GM12878 (cell line): ENCODE measurements at regions not wholly inside any gene's neighbourhood (a gene's known extent, or its start where the extent isn't known, plus 50 kb on each side); places are given as distances from the start of the nearest gene placed in this dataset.

Source experiments
- ATAC-seq: fragments of 200-7000 bp; cut with Tn5 transposase; 3 replicates; pipeline ENCODE4 v1.9.1; 2020; ENCODE audit warnings: mild to moderate bottlenecking, moderate library complexity
- BruUV-seq: library from RNA; stranded (reverse); fragments of 400-500 nt; replicated peaks from 2 replicates; lab custom pipeline; 2021; lab: Mats Ljungman, UMichigan
- CTCF ChIA-PET: fragments of 300-600 bp; sonication (Branson Sonifier 250); formaldehyde crosslinking; extraction: SDS; loops from one replicate; lab custom pipeline; 2021; ENCODE audit warnings: inconsistent platforms; lab: Yijun Ruan, JAX
- POLR2A ChIA-PET: fragments of 350-600 bp; formaldehyde crosslinking; extraction: SDS; loops from one replicate; lab custom pipeline; 2021; ENCODE audit warnings: inconsistent platforms; lab: Charles Lee
- RAD21 ChIA-PET: fragments of 300-600 bp; sonication (Branson Sonifier 250); formaldehyde crosslinking; loops from one replicate; lab custom pipeline; 2023; ENCODE audit warnings: antibody characterized with exemption; ENCODE audit not compliant: unreplicated experiment; lab: Charles Lee
- SMC1A ChIA-PET: fragments of 300-600 bp; sonication (Branson Sonifier 250); formaldehyde crosslinking; loops from one replicate; lab custom pipeline; 2023; ENCODE audit not compliant: unreplicated experiment, uncharacterized antibody; lab: Charles Lee
- DNase-seq: peaks from one replicate; pipeline ENCODE4 v3.0.0-alpha.2; 2011; ENCODE audit warnings: low read depth, low spot score
- FAIRE-seq: peaks from 3 replicates; lab custom pipeline; 2011; peaks lifted over from hg19 to GRCh38; lab: Jason Lieb, UNC
- H2AFZ ChIP-seq: 2 replicates; pipeline ENCODE4 v1.6.0; 2011; ENCODE audit warnings: low read depth, low read length, control low read depth; ENCODE audit not compliant: control insufficient read depth
- H3K27ac ChIP-seq: 2 replicates; pipeline ENCODE4 v1.5.1; 2011; ENCODE audit warnings: control low read depth; ENCODE audit not compliant: control insufficient read depth, insufficient read depth
- H3K27me3 ChIP-seq, 2 experiments: replicated peaks in 1 of 2; 2 replicates each; pipeline versions ENCODE4 v1.6.0 to v1.6.1; 2011; ENCODE audit warnings: low read length in 1 of 2; ENCODE audit not compliant: control insufficient read depth in 2 of 2, insufficient read depth in 2 of 2
- H3K36me3 ChIP-seq, 2 experiments: 2 replicates each; pipeline ENCODE4 v1.5.1; 2011; ENCODE audit warnings: low read length in 1 of 2; ENCODE audit not compliant: control insufficient read depth in 2 of 2, insufficient read depth in 2 of 2
- H3K4me1 ChIP-seq: 2 replicates; pipeline ENCODE4 v1.6.1; 2011; ENCODE audit warnings: mild to moderate bottlenecking, low read length, moderate library complexity, mixed read lengths; ENCODE audit not compliant: control insufficient read depth, insufficient read depth
- H3K4me2 ChIP-seq: 2 replicates; pipeline ENCODE4 v1.6.0; 2011; ENCODE audit warnings: control low read depth; ENCODE audit not compliant: control insufficient read depth, insufficient read depth
- H3K4me3 ChIP-seq: fragments of 200-600 bp; sonication (generic); 2 replicates; pipeline ENCODE4 v1.5.1; 2016
- H3K79me2 ChIP-seq: 2 replicates; pipeline ENCODE4 v1.6.0; 2011; ENCODE audit warnings: low read length; ENCODE audit not compliant: control insufficient read depth, insufficient read depth
- H3K9ac ChIP-seq: 2 replicates; pipeline ENCODE4 v1.8.0; 2011; ENCODE audit warnings: low read length, control low read depth, mixed read lengths; ENCODE audit not compliant: control insufficient read depth, insufficient read depth
- H3K9me3 ChIP-seq: replicated peaks from 3 replicates; pipeline ENCODE4 v1.5.1; 2011; ENCODE audit warnings: mild to moderate bottlenecking, low read length; ENCODE audit not compliant: control insufficient read depth, insufficient read depth
- H4K20me1 ChIP-seq: 2 replicates; pipeline ENCODE4 v1.6.0; 2011; ENCODE audit not compliant: control insufficient read depth, insufficient read depth
- ASH2L ChIP-seq: fragments of 300-600, 200-600 bp; sonication (generic); IDR thresholded peaks from 2 replicates; pipeline ENCODE4 v1.6.1; 2017; ENCODE audit warnings: low read depth, mild to moderate bottlenecking, borderline replicate concordance
- CHD1 ChIP-seq: IDR thresholded peaks from 2 replicates; pipeline ENCODE4 v1.6.1; 2012; ENCODE audit warnings: low read depth, low read length, improper control_type of control experiment
- CREM ChIP-seq: IDR thresholded peaks from 2 replicates; pipeline ENCODE4 v1.6.1; 2014; ENCODE audit warnings: antibody characterized with exemption, low read depth
- GATAD2B ChIP-seq: fragments of 450-650 bp; conservative IDR thresholded peaks from 2 replicates; pipeline ENCODE4 v1.6.1; 2017; ENCODE audit warnings: low read depth, mild to moderate bottlenecking, moderate library complexity
- RCOR1 ChIP-seq: conservative IDR thresholded peaks from 2 replicates; pipeline ENCODE4 v1.6.1; 2012; ENCODE audit warnings: low read depth, low read length, improper control_type of control experiment
- WGBS: methylation state at CpG from one replicate; pipeline ENCODE4 v1.1.6; 2016; ENCODE audit warnings: low lambda C conversion rate; ENCODE audit not compliant: insufficient replicate concordance, insufficient coverage; ENCODE audit errors: missing lambda C conversion rate; 5-methylcytosine and 5-hydroxymethylcytosine counted together
- in situ Hi-C: fragments of 300-500 bp; cut with MboI; formaldehyde crosslinking; loops from 9 replicates; pipeline ENCODE4 v1.14.3; 2018; ENCODE audit warnings: mixed read lengths
- intact Hi-C: fragments of 100-400 bp; cut with micrococcal nuclease; formaldehyde crosslinking; loops from one replicate; pipeline ENCODE4 v1.14.2; 2022; ENCODE audit not compliant: unreplicated experiment
- TF ChIP-seq, protein P1 (sequence below), 3 experiments: IDR thresholded peaks in 2 of 3; conservative IDR thresholded peaks in 1 of 3; 2 replicates each; pipeline ENCODE4 v1.5.1; 2011; ENCODE audit warnings: low read depth in 3 of 3, low read length in 3 of 3, mild to moderate bottlenecking in 3 of 3, control low read depth in 2 of 3, moderate library complexity in 2 of 3, inconsistent platforms in 1 of 3, mixed read lengths in 1 of 3; ENCODE audit not compliant: control insufficient read depth in 2 of 3, insufficient read depth in 1 of 3; ENCODE audit errors: extremely low read depth in 1 of 3
- TF ChIP-seq, protein P2 (sequence below): IDR thresholded peaks from 2 replicates; pipeline ENCODE4 v1.6.1; 2012; ENCODE audit warnings: low read length, inconsistent platforms
- TF ChIP-seq, protein P3 (sequence below): IDR thresholded peaks from 2 replicates; pipeline ENCODE4 v1.6.1; 2012; ENCODE audit warnings: improper control_type of control experiment, low read depth, low read length; ENCODE audit not compliant: insufficient replicate concordance
- TF ChIP-seq, protein P4 (sequence below): fragments of 450-650 bp; IDR thresholded peaks from 2 replicates; pipeline ENCODE4 v1.6.1; 2018; ENCODE audit warnings: mild to moderate bottlenecking, low read depth, moderate library complexity; ENCODE audit not compliant: partially characterized antibody
- TF ChIP-seq, protein P5 (sequence below): fragments of 450-650 bp; IDR thresholded peaks from 2 replicates; pipeline ENCODE4 v1.6.1; 2016; ENCODE audit warnings: mild to moderate bottlenecking

DNA sequence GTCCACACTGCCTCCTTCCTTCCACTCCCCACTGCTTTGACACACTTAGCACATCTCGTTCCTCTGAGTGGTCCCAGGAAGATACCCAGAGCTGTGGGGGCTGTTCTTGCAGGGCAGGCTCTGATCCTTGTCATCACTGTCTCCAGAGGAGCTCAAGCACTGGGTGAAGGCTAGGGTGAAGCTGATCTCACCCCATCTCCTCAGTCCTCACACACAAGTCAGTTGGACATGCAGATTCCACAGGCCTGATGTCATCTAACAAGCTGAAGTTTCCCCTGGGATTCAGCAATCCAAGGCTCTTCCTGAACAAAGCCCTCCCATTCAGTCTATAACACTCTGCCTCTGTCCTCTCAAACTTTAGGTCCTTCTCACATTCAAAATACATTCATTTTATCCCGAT, 90.6 kb upstream of the RAB6C start:
- FAIRE-seq, result no peak
- intact Hi-C loops, result no loop called here
- RAD21 ChIA-PET, result no interaction called here
- TF ChIP-seq, protein P1, sequence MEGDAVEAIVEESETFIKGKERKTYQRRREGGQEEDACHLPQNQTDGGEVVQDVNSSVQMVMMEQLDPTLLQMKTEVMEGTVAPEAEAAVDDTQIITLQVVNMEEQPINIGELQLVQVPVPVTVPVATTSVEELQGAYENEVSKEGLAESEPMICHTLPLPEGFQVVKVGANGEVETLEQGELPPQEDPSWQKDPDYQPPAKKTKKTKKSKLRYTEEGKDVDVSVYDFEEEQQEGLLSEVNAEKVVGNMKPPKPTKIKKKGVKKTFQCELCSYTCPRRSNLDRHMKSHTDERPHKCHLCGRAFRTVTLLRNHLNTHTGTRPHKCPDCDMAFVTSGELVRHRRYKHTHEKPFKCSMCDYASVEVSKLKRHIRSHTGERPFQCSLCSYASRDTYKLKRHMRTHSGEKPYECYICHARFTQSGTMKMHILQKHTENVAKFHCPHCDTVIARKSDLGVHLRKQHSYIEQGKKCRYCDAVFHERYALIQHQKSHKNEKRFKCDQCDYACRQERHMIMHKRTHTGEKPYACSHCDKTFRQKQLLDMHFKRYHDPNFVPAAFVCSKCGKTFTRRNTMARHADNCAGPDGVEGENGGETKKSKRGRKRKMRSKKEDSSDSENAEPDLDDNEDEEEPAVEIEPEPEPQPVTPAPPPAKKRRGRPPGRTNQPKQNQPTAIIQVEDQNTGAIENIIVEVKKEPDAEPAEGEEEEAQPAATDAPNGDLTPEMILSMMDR (IDR thresholded peaks at IDR 0.05 in 2 of 3, conservative IDR thresholded peaks at IDR 0.05 in 1 of 3; ENCODE audit: control insufficient read depth in 2 of 3, extremely low read depth in 1 of 3, insufficient read depth in 1 of 3, low read depth in 3 of 3, low read length in 3 of 3), result no peak
- TF ChIP-seq RCOR1 (no peak), CREM (no peak), GATAD2B (no peak), CHD1 (no peak), ASH2L (no peak)
- TF ChIP-seq, protein P2, sequence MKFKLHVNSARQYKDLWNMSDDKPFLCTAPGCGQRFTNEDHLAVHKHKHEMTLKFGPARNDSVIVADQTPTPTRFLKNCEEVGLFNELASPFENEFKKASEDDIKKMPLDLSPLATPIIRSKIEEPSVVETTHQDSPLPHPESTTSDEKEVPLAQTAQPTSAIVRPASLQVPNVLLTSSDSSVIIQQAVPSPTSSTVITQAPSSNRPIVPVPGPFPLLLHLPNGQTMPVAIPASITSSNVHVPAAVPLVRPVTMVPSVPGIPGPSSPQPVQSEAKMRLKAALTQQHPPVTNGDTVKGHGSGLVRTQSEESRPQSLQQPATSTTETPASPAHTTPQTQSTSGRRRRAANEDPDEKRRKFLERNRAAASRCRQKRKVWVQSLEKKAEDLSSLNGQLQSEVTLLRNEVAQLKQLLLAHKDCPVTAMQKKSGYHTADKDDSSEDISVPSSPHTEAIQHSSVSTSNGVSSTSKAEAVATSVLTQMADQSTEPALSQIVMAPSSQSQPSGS, result no peak
- TF ChIP-seq, protein P3, sequence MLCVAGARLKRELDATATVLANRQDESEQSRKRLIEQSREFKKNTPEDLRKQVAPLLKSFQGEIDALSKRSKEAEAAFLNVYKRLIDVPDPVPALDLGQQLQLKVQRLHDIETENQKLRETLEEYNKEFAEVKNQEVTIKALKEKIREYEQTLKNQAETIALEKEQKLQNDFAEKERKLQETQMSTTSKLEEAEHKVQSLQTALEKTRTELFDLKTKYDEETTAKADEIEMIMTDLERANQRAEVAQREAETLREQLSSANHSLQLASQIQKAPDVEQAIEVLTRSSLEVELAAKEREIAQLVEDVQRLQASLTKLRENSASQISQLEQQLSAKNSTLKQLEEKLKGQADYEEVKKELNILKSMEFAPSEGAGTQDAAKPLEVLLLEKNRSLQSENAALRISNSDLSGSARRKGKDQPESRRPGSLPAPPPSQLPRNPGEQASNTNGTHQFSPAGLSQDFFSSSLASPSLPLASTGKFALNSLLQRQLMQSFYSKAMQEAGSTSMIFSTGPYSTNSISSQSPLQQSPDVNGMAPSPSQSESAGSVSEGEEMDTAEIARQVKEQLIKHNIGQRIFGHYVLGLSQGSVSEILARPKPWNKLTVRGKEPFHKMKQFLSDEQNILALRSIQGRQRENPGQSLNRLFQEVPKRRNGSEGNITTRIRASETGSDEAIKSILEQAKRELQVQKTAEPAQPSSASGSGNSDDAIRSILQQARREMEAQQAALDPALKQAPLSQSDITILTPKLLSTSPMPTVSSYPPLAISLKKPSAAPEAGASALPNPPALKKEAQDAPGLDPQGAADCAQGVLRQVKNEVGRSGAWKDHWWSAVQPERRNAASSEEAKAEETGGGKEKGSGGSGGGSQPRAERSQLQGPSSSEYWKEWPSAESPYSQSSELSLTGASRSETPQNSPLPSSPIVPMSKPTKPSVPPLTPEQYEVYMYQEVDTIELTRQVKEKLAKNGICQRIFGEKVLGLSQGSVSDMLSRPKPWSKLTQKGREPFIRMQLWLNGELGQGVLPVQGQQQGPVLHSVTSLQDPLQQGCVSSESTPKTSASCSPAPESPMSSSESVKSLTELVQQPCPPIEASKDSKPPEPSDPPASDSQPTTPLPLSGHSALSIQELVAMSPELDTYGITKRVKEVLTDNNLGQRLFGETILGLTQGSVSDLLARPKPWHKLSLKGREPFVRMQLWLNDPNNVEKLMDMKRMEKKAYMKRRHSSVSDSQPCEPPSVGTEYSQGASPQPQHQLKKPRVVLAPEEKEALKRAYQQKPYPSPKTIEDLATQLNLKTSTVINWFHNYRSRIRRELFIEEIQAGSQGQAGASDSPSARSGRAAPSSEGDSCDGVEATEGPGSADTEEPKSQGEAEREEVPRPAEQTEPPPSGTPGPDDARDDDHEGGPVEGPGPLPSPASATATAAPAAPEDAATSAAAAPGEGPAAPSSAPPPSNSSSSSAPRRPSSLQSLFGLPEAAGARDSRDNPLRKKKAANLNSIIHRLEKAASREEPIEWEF, result no peak
- TF ChIP-seq, protein P4, sequence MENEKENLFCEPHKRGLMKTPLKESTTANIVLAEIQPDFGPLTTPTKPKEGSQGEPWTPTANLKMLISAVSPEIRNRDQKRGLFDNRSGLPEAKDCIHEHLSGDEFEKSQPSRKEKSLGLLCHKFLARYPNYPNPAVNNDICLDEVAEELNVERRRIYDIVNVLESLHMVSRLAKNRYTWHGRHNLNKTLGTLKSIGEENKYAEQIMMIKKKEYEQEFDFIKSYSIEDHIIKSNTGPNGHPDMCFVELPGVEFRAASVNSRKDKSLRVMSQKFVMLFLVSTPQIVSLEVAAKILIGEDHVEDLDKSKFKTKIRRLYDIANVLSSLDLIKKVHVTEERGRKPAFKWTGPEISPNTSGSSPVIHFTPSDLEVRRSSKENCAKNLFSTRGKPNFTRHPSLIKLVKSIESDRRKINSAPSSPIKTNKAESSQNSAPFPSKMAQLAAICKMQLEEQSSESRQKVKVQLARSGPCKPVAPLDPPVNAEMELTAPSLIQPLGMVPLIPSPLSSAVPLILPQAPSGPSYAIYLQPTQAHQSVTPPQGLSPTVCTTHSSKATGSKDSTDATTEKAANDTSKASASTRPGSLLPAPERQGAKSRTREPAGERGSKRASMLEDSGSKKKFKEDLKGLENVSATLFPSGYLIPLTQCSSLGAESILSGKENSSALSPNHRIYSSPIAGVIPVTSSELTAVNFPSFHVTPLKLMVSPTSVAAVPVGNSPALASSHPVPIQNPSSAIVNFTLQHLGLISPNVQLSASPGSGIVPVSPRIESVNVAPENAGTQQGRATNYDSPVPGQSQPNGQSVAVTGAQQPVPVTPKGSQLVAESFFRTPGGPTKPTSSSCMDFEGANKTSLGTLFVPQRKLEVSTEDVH, result no peak
- TF ChIP-seq, protein P5, sequence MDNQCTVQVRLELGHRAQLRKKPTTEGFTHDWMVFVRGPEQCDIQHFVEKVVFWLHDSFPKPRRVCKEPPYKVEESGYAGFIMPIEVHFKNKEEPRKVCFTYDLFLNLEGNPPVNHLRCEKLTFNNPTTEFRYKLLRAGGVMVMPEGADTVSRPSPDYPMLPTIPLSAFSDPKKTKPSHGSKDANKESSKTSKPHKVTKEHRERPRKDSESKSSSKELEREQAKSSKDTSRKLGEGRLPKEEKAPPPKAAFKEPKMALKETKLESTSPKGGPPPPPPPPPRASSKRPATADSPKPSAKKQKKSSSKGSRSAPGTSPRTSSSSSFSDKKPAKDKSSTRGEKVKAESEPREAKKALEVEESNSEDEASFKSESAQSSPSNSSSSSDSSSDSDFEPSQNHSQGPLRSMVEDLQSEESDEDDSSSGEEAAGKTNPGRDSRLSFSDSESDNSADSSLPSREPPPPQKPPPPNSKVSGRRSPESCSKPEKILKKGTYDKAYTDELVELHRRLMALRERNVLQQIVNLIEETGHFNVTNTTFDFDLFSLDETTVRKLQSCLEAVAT, result no peak

More for the DNA sequence above, 90.6 kb upstream of the RAB6C start:
- no peaks in the 10 kb centered on the region for H3K79me2 ChIP-seq
- DNase-seq (no peak), ATAC-seq (no peak)
- no peaks in the 10 kb centered on the region for H3K9me3 ChIP-seq
- no peak overlapping the region for H3K4me2 ChIP-seq
- in situ Hi-C loops, result no loop called here
- no peaks in the 10 kb centered on the region for H3K4me1 ChIP-seq
- BruUV-seq, result no TSS peak
- no peaks in the 10 kb centered on the region for H3K27me3 ChIP-seq
- no peak overlapping the region for H2AFZ ChIP-seq
- H3K36me3 ChIP-seq, result no peaks in the 10 kb centered on the region
- no peak overlapping the region for H3K4me3 ChIP-seq
- 4% methylated on average over 2 of the region's 2 CpGs for whole genome bisulfite sequencing
- no peaks in the 10 kb centered on the region for H4K20me1 ChIP-seq
- ChIA-PET CTCF (no interaction called here), SMC1A (no interaction called here), POLR2A (no interaction called here)
- H3K27ac ChIP-seq, result no peak overlapping the region
- H3K9ac ChIP-seq, result no peak overlapping the region
